IMR-90 (cell line): ENCODE measurements at regions not wholly inside any gene's neighbourhood (a gene's known extent, or its start where the extent isn't known, plus 50 kb on each side); places are given as distances from the start of the nearest gene placed in this dataset.

ENCODE experiments used
- ATAC-seq: fragments of 200-7000 bp; cut with Tn5 transposase; 2 replicates; pipeline ENCODE4 v1.9.1; 2020; ENCODE audit warnings: low read depth, mild to moderate bottlenecking, moderate library complexity
- BruUV-seq: library from RNA; stranded (reverse); fragments of 400-500 nt; replicated peaks from 2 replicates; lab custom pipeline; 2021; lab: Mats Ljungman, UMichigan
- CTCF ChIA-PET: fragments of 300-600 bp; formaldehyde crosslinking; extraction: SDS; loops from one replicate; lab custom pipeline; 2021; ENCODE audit warnings: antibody characterized with exemption; lab: Yijun Ruan, JAX
- POLR2A ChIA-PET: fragments of 300-600 bp; sonication (Branson Sonifier 250); formaldehyde crosslinking; loops from one replicate; lab custom pipeline; 2022; ENCODE audit warnings: antibody characterized with exemption; ENCODE audit not compliant: unreplicated experiment; lab: Charles Lee
- DNase-seq: peaks from one replicate; pipeline ENCODE4 v3.0.0; 2013
- H2AFZ ChIP-seq: replicated peaks from 2 replicates; pipeline ENCODE3; 2013; ENCODE audit warnings: low read length, mild to moderate bottlenecking; ENCODE audit not compliant: poor library complexity
- H2AK5ac ChIP-seq: 2 replicates; pipeline ENCODE4 v1.6.1; 2013; ENCODE audit warnings: low read depth, low read length, inconsistent platforms
- H2AK9ac ChIP-seq: replicated peaks from 2 replicates; pipeline ENCODE3; 2013; ENCODE audit warnings: mild to moderate bottlenecking, low read depth, low read length, moderate library complexity; ENCODE audit not compliant: poor library complexity
- H2BK120ac ChIP-seq: 2 replicates; pipeline ENCODE4 v1.6.1; 2013; ENCODE audit warnings: low read depth, low read length, inconsistent platforms
- H2BK15ac ChIP-seq: 3 replicates; pipeline ENCODE4 v1.6.1; 2013; ENCODE audit warnings: low read depth, low read length, inconsistent platforms
- H2BK20ac ChIP-seq: 2 replicates; pipeline ENCODE4 v1.6.1; 2013; ENCODE audit warnings: low read depth, mild to moderate bottlenecking, inconsistent platforms, low read length, moderate library complexity
- H2BK5ac ChIP-seq: 2 replicates; pipeline ENCODE4 v1.6.1; 2013; ENCODE audit warnings: mild to moderate bottlenecking, low read depth, low read length, inconsistent platforms; ENCODE audit not compliant: poor library complexity, severe bottlenecking
- H3K14ac ChIP-seq: replicated peaks from 2 replicates; pipeline ENCODE4 v1.6.1; 2013; ENCODE audit warnings: low read depth, low read length, inconsistent platforms
- H3K18ac ChIP-seq: 2 replicates; pipeline ENCODE4 v1.6.1; 2013; ENCODE audit warnings: low read depth, low read length, control low read depth
- H3K23ac ChIP-seq: 2 replicates; pipeline ENCODE4 v1.6.1; 2013; ENCODE audit warnings: low read depth, low read length, inconsistent platforms
- H3K27ac ChIP-seq: 2 replicates; pipeline ENCODE4 v1.5.1; 2013; ENCODE audit warnings: mild to moderate bottlenecking, control low read depth, low read length; ENCODE audit not compliant: insufficient read depth
- H3K27me3 ChIP-seq: 2 replicates; pipeline ENCODE4 v1.6.1; 2013; ENCODE audit warnings: low read length; ENCODE audit not compliant: control insufficient read depth, insufficient read depth
- H3K36me3 ChIP-seq: 2 replicates; pipeline ENCODE4 v1.6.1; 2013; ENCODE audit warnings: low read length, mixed read lengths; ENCODE audit not compliant: control insufficient read depth, insufficient read depth
- H3K4ac ChIP-seq: 2 replicates; pipeline ENCODE4 v1.6.1; 2013; ENCODE audit warnings: low read depth, low read length, inconsistent platforms
- H3K4me1 ChIP-seq: 2 replicates; pipeline ENCODE4 v1.6.1; 2013; ENCODE audit warnings: low read length, mixed read lengths; ENCODE audit not compliant: control insufficient read depth, insufficient read depth
- H3K4me2 ChIP-seq: 2 replicates; pipeline ENCODE4 v1.6.1; 2013; ENCODE audit warnings: low read depth, mild to moderate bottlenecking, control low read depth, low read length, moderate library complexity
- H3K4me3 ChIP-seq: 2 replicates; pipeline ENCODE4 v1.5.1; 2013; ENCODE audit warnings: low read depth, mild to moderate bottlenecking, control low read depth, low read length, moderate library complexity; ENCODE audit not compliant: insufficient read depth
- H3K56ac ChIP-seq: 2 replicates; pipeline ENCODE4 v1.6.1; 2013; ENCODE audit warnings: low read length, inconsistent platforms; ENCODE audit not compliant: insufficient read depth; ENCODE audit errors: extremely low read depth
- H3K79me1 ChIP-seq, 2 experiments: 2 replicates each; pipeline ENCODE4 v1.6.1; 2013; ENCODE audit warnings: low read length in 2 of 2, inconsistent platforms in 1 of 2, low read depth in 1 of 2
- H3K9ac ChIP-seq: 2 replicates; pipeline ENCODE4 v1.6.1; 2013; ENCODE audit warnings: low read depth, low read length, control low read depth
- H3K9me1 ChIP-seq: 2 replicates; pipeline ENCODE4 v1.6.1; 2013; ENCODE audit warnings: low read length, inconsistent platforms; ENCODE audit not compliant: insufficient read depth
- H3K9me3 ChIP-seq: 2 replicates; pipeline ENCODE4 v1.6.1; 2013; ENCODE audit warnings: low read length; ENCODE audit not compliant: control insufficient read depth, insufficient read depth
- H4K20me1 ChIP-seq: 2 replicates; pipeline ENCODE4 v1.6.1; 2013; ENCODE audit warnings: low read length, inconsistent platforms; ENCODE audit not compliant: insufficient read depth
- H4K5ac ChIP-seq: 2 replicates; pipeline ENCODE4 v1.6.1; 2013; ENCODE audit warnings: mild to moderate bottlenecking, low read depth, low read length, control low read depth
- H4K8ac ChIP-seq, 2 experiments: 2 replicates each; pipeline ENCODE4 v1.6.1; 2013; ENCODE audit warnings: low read depth in 2 of 2, low read length in 2 of 2, control low read depth in 1 of 2, inconsistent platforms in 1 of 2
- H4K91ac ChIP-seq: 2 replicates; pipeline ENCODE4 v1.6.1; 2013; ENCODE audit warnings: low read depth, low read length, inconsistent platforms; ENCODE audit not compliant: insufficient read depth
- BHLHE40 ChIP-seq: fragments of 150-350 bp; IDR thresholded peaks from 2 replicates; pipeline ENCODE4 v1.6.1; 2016; ENCODE audit warnings: mild to moderate bottlenecking, low read depth, low read length
- CEBPB ChIP-seq: IDR thresholded peaks from 2 replicates; pipeline ENCODE4 v1.6.1; 2012; ENCODE audit warnings: low read depth, low read length, improper control_type of control experiment
- CHD1 ChIP-seq: IDR thresholded peaks from 2 replicates; pipeline ENCODE4 v1.6.1; 2012; ENCODE audit warnings: low read depth, low read length, improper control_type of control experiment
- CTCF ChIP-seq: conservative IDR thresholded peaks from 2 replicates; pipeline ENCODE4 v1.5.1; 2012; ENCODE audit warnings: mild to moderate bottlenecking, low read depth, low read length, improper control_type of control experiment
- ELK1 ChIP-seq: fragments of 150-350 bp; IDR thresholded peaks from 2 replicates; pipeline ENCODE4 v1.6.1; 2016; ENCODE audit warnings: low read depth, mild to moderate bottlenecking, low read length, moderate library complexity, borderline replicate concordance
- FOS ChIP-seq: fragments of 150-350 bp; IDR thresholded peaks from 2 replicates; pipeline ENCODE4 v1.6.1; 2016; ENCODE audit warnings: low read depth, low read length
- MAFK ChIP-seq: IDR thresholded peaks from 2 replicates; pipeline ENCODE4 v1.6.1; 2012; ENCODE audit warnings: low read depth, low read length, improper control_type of control experiment
- MAZ ChIP-seq: IDR thresholded peaks from 2 replicates; pipeline ENCODE4 v1.6.1; 2012; ENCODE audit warnings: low read depth, mild to moderate bottlenecking, low read length, improper control_type of control experiment, moderate library complexity, borderline replicate concordance
- MXI1 ChIP-seq: IDR thresholded peaks from 2 replicates; pipeline ENCODE4 v1.6.1; 2012; ENCODE audit warnings: low read depth, mild to moderate bottlenecking, low read length, moderate library complexity, borderline replicate concordance
- NFE2L2 ChIP-seq: fragments of 150-350 bp; IDR thresholded peaks from 2 replicates; pipeline ENCODE4 v1.6.1; 2016; ENCODE audit warnings: low read depth, mild to moderate bottlenecking, low read length
- POLR2A ChIP-seq: IDR thresholded peaks from 2 replicates; pipeline ENCODE4 v1.6.1; 2012; ENCODE audit warnings: mild to moderate bottlenecking, low read depth, low read length
- RAD21 ChIP-seq: IDR thresholded peaks from 2 replicates; pipeline ENCODE4 v1.6.1; 2012; ENCODE audit warnings: low read length, improper control_type of control experiment
- RCOR1 ChIP-seq: IDR thresholded peaks from 2 replicates; pipeline ENCODE4 v1.6.1; 2012; ENCODE audit warnings: mild to moderate bottlenecking, low read length, improper control_type of control experiment; ENCODE audit not compliant: insufficient replicate concordance
- SMC3 ChIP-seq: fragments of 150-350 bp; IDR thresholded peaks from 2 replicates; pipeline ENCODE4 v1.6.1; 2016; ENCODE audit warnings: low read depth, mild to moderate bottlenecking, antibody characterized with exemption, low read length, moderate library complexity
- USF2 ChIP-seq: fragments of 150-350 bp; IDR thresholded peaks from 2 replicates; pipeline ENCODE4 v1.6.1; 2017; ENCODE audit warnings: mild to moderate bottlenecking, antibody characterized with exemption, low read length, low read depth
- WGBS, 2 experiments: methylation state at CpG; one replicate each; pipeline versions ENCODE4 v1.1.5 to v1.1.7; 2013; ENCODE audit warnings: missing lambda C conversion rate in 2 of 2; ENCODE audit not compliant: insufficient read length in 1 of 2; ENCODE audit errors: extremely low coverage in 2 of 2; 5-methylcytosine and 5-hydroxymethylcytosine counted together
- dilution Hi-C: fragments of 300-500 bp; cut with HindIII; formaldehyde crosslinking; loops from one replicate; pipeline ENCODE4 v1.14.3; 2018; ENCODE audit warnings: low sequenced_read_pairs; ENCODE audit not compliant: unreplicated experiment
- in situ Hi-C: fragments of 300-500 bp; cut with MboI; formaldehyde crosslinking; loops from 3 replicates; pipeline ENCODE4 v1.14.3; 2019; ENCODE audit warnings: low sequenced_read_pairs, inconsistent platforms, mixed read lengths
- intact Hi-C: fragments of 100-400 bp; cut with micrococcal nuclease; formaldehyde crosslinking; loops from 2 replicates; pipeline ENCODE4 v1.10.0; 2022

GRCh38 chr5:130762031-130762430 is 403.0 kb downstream of the HINT1 start:
- Histone ChIP-seq H3K9me3 (peaks cover 5% of the 10 kb centered on the region), H4K8ac (no peak overlapping the region), H3K56ac (no peak overlapping the region), H2BK15ac (no peak overlapping the region), H2AK5ac (no peak overlapping the region), H4K20me1 (no peaks in the 10 kb centered on the region), H3K4me2 (no peak overlapping the region), H4K5ac (no peak overlapping the region), H3K4me1 (no peaks in the 10 kb centered on the region), H3K9ac (no peak overlapping the region), H3K18ac (no peak overlapping the region), H2AK9ac (no peak overlapping the region), H3K14ac (no peak overlapping the region), H2AFZ (no peak overlapping the region), H3K23ac (no peak overlapping the region), H3K27ac (no peak overlapping the region), H3K9me1 (no peaks in the 10 kb centered on the region), H2BK120ac (no peak overlapping the region), H3K27me3 (no peaks in the 10 kb centered on the region), H3K4ac (no peak overlapping the region), H2BK5ac (no peak overlapping the region), H2BK20ac (no peak overlapping the region), H3K4me3 (no peak overlapping the region), H3K36me3 (no peaks in the 10 kb centered on the region), H4K91ac (no peak overlapping the region), H3K79me1 (no peaks in the 10 kb centered on the region)
- in situ Hi-C loops, result no loop called here
- ChIA-PET CTCF (no interaction called here), POLR2A (no interaction called here)
- no TSS peak for BruUV-seq
- DNase-seq (no peak), ATAC-seq (no peak)
- intact Hi-C loops, result no loop called here
- dilution Hi-C loops, result no loop called here
- WGBS, 2 experiments, result no CpG with 5 or more reads among the region's 1 CpG
- TF ChIP-seq MAZ (no peak), RCOR1 (no peak), FOS (no peak), BHLHE40 (no peak), SMC3 (no peak), MAFK (no peak), POLR2A (no peak), CEBPB (no peak), ELK1 (no peak), RAD21 (no peak), NFE2L2 (no peak), CHD1 (no peak), MXI1 (no peak), USF2 (no peak), CTCF (no peak)
